ENCODE measurements at regions not wholly inside any gene's neighbourhood (a gene's known extent, or its start where the extent isn't known, plus 50 kb on each side); places are given as distances from the start of the nearest gene placed in this dataset.

- TF ChIP-seq ZNF280D (tag by site-specific recombination; IDR thresholded peaks at IDR 0.05) (no peak), ZNF624 (tag by site-specific recombination; IDR thresholded peaks at IDR 0.05) (no peak), AEBP2 (tag by site-specific recombination; IDR thresholded peaks at IDR 0.05; ENCODE audit: borderline replicate concordance) (no peak), ZNF560 (tag by site-specific recombination; IDR thresholded peaks at IDR 0.05; ENCODE audit: borderline replicate concordance) (no peak), ZNF785 (tag by site-specific recombination; IDR thresholded peaks at IDR 0.05) (no peak), BCL6B (tag by site-specific recombination; IDR thresholded peaks at IDR 0.05) (no peak), ZSCAN4 (tag by site-specific recombination; IDR thresholded peaks at IDR 0.05) (no peak), GLI2 (tag by site-specific recombination; IDR thresholded peaks at IDR 0.05; ENCODE audit: borderline replicate concordance, low read depth) (no peak), ZNF529 (tag by site-specific recombination; IDR thresholded peaks at IDR 0.05; ENCODE audit: insufficient replicate concordance) (no peak), ZNF558 (tag by site-specific recombination; IDR thresholded peaks at IDR 0.05) (no peak), ZNF488 (tag by site-specific recombination; IDR thresholded peaks at IDR 0.05) (no peak), ZNF211 (tag by site-specific recombination; IDR thresholded peaks at IDR 0.05; ENCODE audit: low read depth) (no peak), HOXD13 (CRISPR knock-in tag; IDR thresholded peaks at IDR 0.05; ENCODE audit: borderline replicate concordance) (no peak), ZNF548 (tag by site-specific recombination; IDR thresholded peaks at IDR 0.05) (no peak), ZNF423 (tag by site-specific recombination; IDR thresholded peaks at IDR 0.05) (no peak; the same call in 1 of the 2 replicates), KLF8 (tag by site-specific recombination; IDR thresholded peaks at IDR 0.05) (no peak), ZFP41 (tag by site-specific recombination; IDR thresholded peaks at IDR 0.05; ENCODE audit: borderline replicate concordance) (no peak), ZNF239 (tag by site-specific recombination; IDR thresholded peaks at IDR 0.05) (no peak), ZNF274 (IDR thresholded peaks at IDR 0.05; ENCODE audit: low read length) (no peak), ZNF274 (tag by site-specific recombination; IDR thresholded peaks at IDR 0.05; ENCODE audit: borderline replicate concordance) (no peak), ZNF658 (tag by site-specific recombination; IDR thresholded peaks at IDR 0.05) (no peak), YY2 (tag by site-specific recombination; IDR thresholded peaks at IDR 0.05) (no peak), INSM2 (tag by site-specific recombination; IDR thresholded peaks at IDR 0.05) (no peak; the same call in 1 of the 2 replicates), EGR2 (tag by site-specific recombination; IDR thresholded peaks at IDR 0.05; ENCODE audit: low read depth) (no peak), ZNF341 (tag by site-specific recombination; IDR thresholded peaks at IDR 0.05; ENCODE audit: low read depth) (no peak), KLF7 (tag by site-specific recombination; IDR thresholded peaks at IDR 0.05; ENCODE audit: borderline replicate concordance) (no peak), ZNF404 (tag by site-specific recombination; IDR thresholded peaks at IDR 0.05) (no peak)
Observed at GRCh38 chr17:36721560-36722120, 120.3 kb downstream of the MRM1 start (continued).

Measured in HEK293 (cell line).